Stomach (tissue), 8 donors: ENCODE measurements at regions not wholly inside any gene's neighbourhood (a gene's known extent, or its start where the extent isn't known, plus 50 kb on each side); places are given as distances from the start of the nearest gene placed in this dataset.

Source experiments
- DNase-seq, 2 donors: peaks; one replicate each; pipeline versions ENCODE4 v3.0.0 to v3.0.0-alpha.2; 2013 to 2019
- H3K27ac ChIP-seq, 5 donors: fragments of 200-600 bp in 4 of 5; sonication (generic) in 4 of 5; one replicate each; pipeline ENCODE4 v1.5.1; 2013 to 2019; ENCODE audit warnings: mild to moderate bottlenecking in 1 of 5, moderate library complexity in 1 of 5
- H3K27me3 ChIP-seq, 3 donors: fragments of 200-600 bp; sonication (generic); one replicate each; pipeline ENCODE4 v1.5.1; 2017 to 2019; ENCODE audit warnings: mixed run types in 1 of 3
- H3K36me3 ChIP-seq, 4 donors: fragments of 200-600 bp; sonication (generic); 1 replicate in 3 of 4; 2 replicates in 1 of 4; pipeline ENCODE4 v1.5.1; 2016 to 2019
- H3K4me1 ChIP-seq, 4 donors: fragments of 200-600 bp; sonication (generic); one replicate each; pipeline ENCODE4 v1.5.1; 2016 to 2019
- H3K4me3 ChIP-seq, 4 donors: fragments of 200-600 bp; sonication (generic) in 3 of 4; one replicate each; pipeline ENCODE4 v1.5.1; 2016 to 2019; ENCODE audit warnings: mild to moderate bottlenecking in 1 of 4
- H3K9me3 ChIP-seq, 4 donors: fragments of 200-600 bp; sonication (generic); one replicate each; pipeline ENCODE4 v1.5.1; 2016 to 2019
- EP300 ChIP-seq: sonication (generic); formaldehyde crosslinking; IDR thresholded peaks from one replicate; pipeline ENCODE4 v1.6.1; 2017; ENCODE audit warnings: antibody characterized with exemption
- POLR2A ChIP-seq, 4 donors: fragments of 450-650 bp; IDR thresholded peaks; one replicate each; pipeline ENCODE4 v1.6.1; 2016; ENCODE audit warnings: antibody characterized with exemption in 4 of 4, control low read depth in 2 of 4, mild to moderate bottlenecking in 1 of 4, moderate library complexity in 1 of 4
- POLR2AphosphoS5 ChIP-seq, 3 donors: sonication (generic); formaldehyde crosslinking; IDR thresholded peaks; one replicate each; pipeline ENCODE4 v1.6.1; 2016; ENCODE audit warnings: antibody characterized with exemption in 3 of 3
- WGBS, 5 donors: extraction: QIAGEN DNeasy Blood & Tissue Kit in 3 of 5; methylation state at CpG; one replicate each; pipeline versions ENCODE4 v1.1.5 to v1.1.7; 2013 to 2018; 5-methylcytosine and 5-hydroxymethylcytosine counted together
- intact Hi-C: fragments of 100-400 bp; cut with DNase I; formaldehyde crosslinking; loops from one replicate; pipeline ENCODE4 v1.15.1; 2023; ENCODE audit warnings: low total_unique reads
- TF ChIP-seq, protein P1 (sequence below), 7 experiments: fragments of 450-650 bp in 4 of 7; fragments of 200-600 bp in 3 of 7; sonication (generic) in 3 of 7; IDR thresholded peaks; one replicate each; pipeline ENCODE4 v1.5.1; 2016 to 2019; ENCODE audit warnings: antibody characterized with exemption in 7 of 7, control low read depth in 2 of 7, mild to moderate bottlenecking in 1 of 7
- donor health status: healthy with polysubstance abuse.
- donor health status: Bipolar disorder and iron deficiency.
- donor health status: healthy.

DNA sequence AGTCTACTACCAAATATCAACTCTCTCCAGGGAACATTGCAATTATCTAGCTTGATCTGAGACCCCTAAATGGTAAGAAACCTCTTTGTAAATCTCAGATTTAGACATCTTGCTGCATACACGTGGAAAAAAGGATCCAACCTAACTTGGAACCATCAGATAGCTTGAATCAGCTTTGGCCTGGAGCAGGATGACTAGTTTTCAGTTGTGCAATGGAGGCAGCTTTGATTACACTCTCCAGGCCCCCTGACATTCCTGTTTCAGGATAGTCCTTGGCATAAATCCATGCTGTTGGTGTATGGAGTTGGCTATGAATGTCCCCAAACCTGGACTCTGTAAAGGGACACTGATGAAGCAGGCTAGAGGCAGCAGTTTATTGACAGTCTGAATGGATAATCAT lies 1061.9 kb upstream of the TENM3 start:
- H3K27me3 ChIP-seq: no peaks in the 10 kb centered on the region
- H3K4me1 ChIP-seq: no peaks in the 10 kb centered on the region
- H3K36me3 ChIP-seq: no peaks in the 10 kb centered on the region
- H3K27ac ChIP-seq: no peak overlapping the region
- no peak for DNase-seq
- H3K4me3 ChIP-seq: no peak overlapping the region
- intact Hi-C loops: no loop called here
- TF ChIP-seq, protein P1, sequence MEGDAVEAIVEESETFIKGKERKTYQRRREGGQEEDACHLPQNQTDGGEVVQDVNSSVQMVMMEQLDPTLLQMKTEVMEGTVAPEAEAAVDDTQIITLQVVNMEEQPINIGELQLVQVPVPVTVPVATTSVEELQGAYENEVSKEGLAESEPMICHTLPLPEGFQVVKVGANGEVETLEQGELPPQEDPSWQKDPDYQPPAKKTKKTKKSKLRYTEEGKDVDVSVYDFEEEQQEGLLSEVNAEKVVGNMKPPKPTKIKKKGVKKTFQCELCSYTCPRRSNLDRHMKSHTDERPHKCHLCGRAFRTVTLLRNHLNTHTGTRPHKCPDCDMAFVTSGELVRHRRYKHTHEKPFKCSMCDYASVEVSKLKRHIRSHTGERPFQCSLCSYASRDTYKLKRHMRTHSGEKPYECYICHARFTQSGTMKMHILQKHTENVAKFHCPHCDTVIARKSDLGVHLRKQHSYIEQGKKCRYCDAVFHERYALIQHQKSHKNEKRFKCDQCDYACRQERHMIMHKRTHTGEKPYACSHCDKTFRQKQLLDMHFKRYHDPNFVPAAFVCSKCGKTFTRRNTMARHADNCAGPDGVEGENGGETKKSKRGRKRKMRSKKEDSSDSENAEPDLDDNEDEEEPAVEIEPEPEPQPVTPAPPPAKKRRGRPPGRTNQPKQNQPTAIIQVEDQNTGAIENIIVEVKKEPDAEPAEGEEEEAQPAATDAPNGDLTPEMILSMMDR (IDR thresholded peaks at IDR 0.05): no peak
- no peak for TF ChIP-seq POLR2AphosphoS5 (IDR thresholded peaks at IDR 0.05)
- no peak for TF ChIP-seq POLR2A (IDR thresholded peaks at IDR 0.05)
- TF ChIP-seq EP300: no peak
- H3K9me3 ChIP-seq: peaks cover 0 to 9% (median 0%) of the 10 kb centered on the region in 4 donors
- 0 to 43% (median 0%) methylated on average over 1 of the region's 1 CpG for WGBS, 5 donors

DNA sequence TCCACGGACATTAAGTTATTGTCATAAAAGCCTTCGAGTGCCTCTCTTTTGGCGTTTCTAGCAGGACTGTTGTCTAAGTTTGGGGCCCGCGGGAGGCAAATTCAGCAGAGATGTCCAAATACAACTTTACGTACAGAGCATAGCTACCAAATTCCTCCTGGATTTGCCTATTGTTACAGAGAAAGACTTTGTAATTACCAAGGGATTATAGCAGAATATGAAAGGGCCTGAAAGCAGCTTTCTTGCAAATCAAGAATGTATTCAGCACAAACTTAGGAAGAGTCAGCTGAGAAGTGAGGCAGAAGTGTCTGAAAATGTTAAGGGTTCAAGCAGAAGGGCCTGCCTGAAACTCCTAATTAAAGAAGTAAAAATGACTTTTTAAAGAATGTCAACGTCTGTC lies 1053.5 kb upstream of the TENM3 start:
- intact Hi-C loops: no loop called here
- H3K9me3 ChIP-seq: peaks cover 0 to 9% (median 0%) of the 10 kb centered on the region in 4 donors
- no peak for DNase-seq
- H3K4me1 ChIP-seq: no peaks in the 10 kb centered on the region
- no peak overlapping the region for H3K27ac ChIP-seq
- H3K4me3 ChIP-seq: no peak overlapping the region
- WGBS, 5 donors: 62 to 90% (median 75%) methylated on average over 7 of the region's 7 CpGs
- H3K27me3 ChIP-seq: no peaks in the 10 kb centered on the region
- TF ChIP-seq POLR2A (IDR thresholded peaks at IDR 0.05) (no peak), POLR2AphosphoS5 (IDR thresholded peaks at IDR 0.05) (no peak), EP300 (no peak)
- TF ChIP-seq, protein P1 (IDR thresholded peaks at IDR 0.05): no peak
- H3K36me3 ChIP-seq: no peaks in the 10 kb centered on the region

DNA sequence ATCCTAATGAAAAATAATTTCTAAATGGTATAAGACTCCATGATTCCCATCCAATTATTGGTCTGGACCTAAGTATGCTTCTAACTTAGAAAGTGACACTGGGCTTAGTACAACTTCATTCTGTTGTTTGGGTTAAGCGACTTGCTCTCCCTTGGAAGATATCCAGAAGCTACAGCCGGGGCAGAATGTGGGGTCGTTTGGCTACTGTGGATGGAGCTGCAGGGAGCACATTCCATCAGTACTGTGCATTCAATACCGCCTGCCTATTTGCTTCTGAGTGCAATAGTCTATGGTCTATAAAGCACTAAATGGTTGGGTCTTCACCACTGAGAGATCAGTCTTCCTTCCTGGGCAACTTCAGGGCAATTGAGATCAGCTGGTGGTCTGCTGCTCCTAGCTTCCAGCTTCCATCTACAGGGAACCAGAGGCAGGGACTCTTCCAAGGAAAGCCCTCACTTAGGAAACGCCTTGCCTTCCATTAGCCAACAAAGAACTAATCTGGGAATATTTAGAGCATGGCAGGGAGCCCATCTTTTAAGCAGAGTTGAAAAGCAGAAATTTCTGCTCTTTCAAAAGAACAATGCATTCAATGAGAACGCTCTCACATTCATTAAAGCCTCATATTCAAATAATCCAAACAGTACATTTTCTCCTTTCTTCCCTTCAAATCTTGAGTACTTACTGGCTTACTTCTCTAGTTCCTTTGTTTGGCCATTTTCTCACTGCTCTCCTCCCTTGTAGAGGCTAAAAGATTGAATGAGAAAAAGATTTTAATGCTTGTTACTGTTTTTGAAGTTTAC lies 1049.9 kb upstream of the TENM3 start:
- Histone ChIP-seq H3K9me3 (no peaks in the 10 kb centered on the region), H3K27ac (no peak overlapping the region), H3K4me1 (no peaks in the 10 kb centered on the region), H3K36me3 (no peaks in the 10 kb centered on the region), H3K27me3 (no peaks in the 10 kb centered on the region), H3K4me3 (no peak overlapping the region)
- peak in 1 of 2 donors; percentile 39 for DNase-seq
- intact Hi-C loops: no loop called here
- no peak for TF ChIP-seq EP300
- TF ChIP-seq, protein P1 (IDR thresholded peaks at IDR 0.05): no peak
- TF ChIP-seq POLR2A (IDR thresholded peaks at IDR 0.05): no peak
- TF ChIP-seq POLR2AphosphoS5 (IDR thresholded peaks at IDR 0.05): no peak
- 33 to 49% (median 44%) methylated on average over 6 of the region's 6 CpGs for WGBS, 5 donors

DNA sequence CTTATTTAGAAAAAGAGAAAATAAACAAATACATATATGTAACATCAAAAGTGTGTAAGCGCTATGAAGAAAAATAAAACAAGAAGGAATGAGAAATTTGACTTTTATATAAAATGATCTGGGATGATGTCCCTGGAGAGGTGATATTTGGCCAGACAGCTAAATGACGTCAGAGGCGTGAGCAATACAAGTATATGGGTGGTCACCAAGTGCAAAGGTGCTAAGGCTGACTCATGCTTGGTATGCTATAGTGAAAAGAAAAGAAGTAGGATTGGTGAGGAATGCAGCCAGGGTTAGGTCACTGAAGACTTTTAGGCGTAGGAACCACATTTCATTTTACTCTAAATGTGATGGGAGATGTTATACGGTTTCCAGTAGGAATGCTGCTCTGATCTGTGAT lies 1049.1 kb upstream of the TENM3 start:
- H3K4me3 ChIP-seq: no peak overlapping the region
- H3K36me3 ChIP-seq: no peaks in the 10 kb centered on the region
- H3K27me3 ChIP-seq: no peaks in the 10 kb centered on the region
- no peak overlapping the region for H3K27ac ChIP-seq
- 81 to 94% (median 88%) methylated on average over 5 of the region's 5 CpGs for WGBS, 5 donors
- no peaks in the 10 kb centered on the region for H3K4me1 ChIP-seq
- DNase-seq: no peak
- no peak for TF ChIP-seq POLR2AphosphoS5 (IDR thresholded peaks at IDR 0.05)
- TF ChIP-seq POLR2A (IDR thresholded peaks at IDR 0.05): no peak
- TF ChIP-seq, protein P1 (IDR thresholded peaks at IDR 0.05): no peak
- TF ChIP-seq EP300: no peak
- no peaks in the 10 kb centered on the region for H3K9me3 ChIP-seq
- intact Hi-C loops: no loop called here
